ENCODE measurements at regions not wholly inside any gene's neighbourhood (a gene's known extent, or its start where the extent isn't known, plus 50 kb on each side); places are given as distances from the start of the nearest gene placed in this dataset.

GRCh38 chr1:47710329-47711071 is 272.7 kb downstream of the FOXD2 start:
- TF ChIP-seq TAF1 (IDR thresholded peaks at IDR 0.05; ENCODE audit: borderline replicate concordance, insufficient read depth, low read length) (no peak), FOXP2 (optimal IDR thresholded peaks at IDR 0.05; ENCODE audit: borderline replicate concordance, extremely low read depth, extremely low read length, insufficient read depth) (peak; percentile 81), POLR2AphosphoS5 (IDR thresholded peaks at IDR 0.05; ENCODE audit: low read depth, low read length) (no peak), SIN3A (IDR thresholded peaks at IDR 0.05; ENCODE audit: borderline replicate concordance, insufficient read depth, low read length) (no peak), REST (IDR thresholded peaks at IDR 0.05; ENCODE audit: insufficient read depth in 1 of 2, low read depth in 2 of 2, low read length in 2 of 2) (no peak)
